ENCODE measurements at regions not wholly inside any gene's neighbourhood (a gene's known extent, or its start where the extent isn't known, plus 50 kb on each side); places are given as distances from the start of the nearest gene placed in this dataset.

- no peak for TF ChIP-seq CTCF (IDR thresholded peaks at IDR 0.05)
- no peak for TF ChIP-seq POLR2AphosphoS5 (IDR thresholded peaks at IDR 0.05)
- no peak for TF ChIP-seq POLR2A (IDR thresholded peaks at IDR 0.05)
These were observed 123.4 kb downstream of the TLE3 start for GRCh38 chr15:69974321-69974720.

Measured in prostate gland (tissue), 2 donors.